Transverse colon (tissue), 3 donors: ENCODE measurements at regions not wholly inside any gene's neighbourhood (a gene's known extent, or its start where the extent isn't known, plus 50 kb on each side); places are given as distances from the start of the nearest gene placed in this dataset.

Experiments used
- CTCF ChIP-seq, 5 experiments: fragments of 200-600 bp in 3 of 5; fragments of 450-650 bp in 2 of 5; sonication (generic) in 3 of 5; IDR thresholded peaks; 1 replicate in 2 of 5; 2 replicates in 3 of 5; pipeline ENCODE4 v1.5.1; 2016 to 2017; ENCODE audit warnings: antibody characterized with exemption in 5 of 5, inconsistent platforms in 3 of 5, mild to moderate bottlenecking in 2 of 5, moderate library complexity in 1 of 5
- EP300 ChIP-seq: sonication (generic); formaldehyde crosslinking; IDR thresholded peaks from one replicate; pipeline ENCODE4 v1.6.1; 2017; ENCODE audit warnings: antibody characterized with exemption, low read depth

DNA sequence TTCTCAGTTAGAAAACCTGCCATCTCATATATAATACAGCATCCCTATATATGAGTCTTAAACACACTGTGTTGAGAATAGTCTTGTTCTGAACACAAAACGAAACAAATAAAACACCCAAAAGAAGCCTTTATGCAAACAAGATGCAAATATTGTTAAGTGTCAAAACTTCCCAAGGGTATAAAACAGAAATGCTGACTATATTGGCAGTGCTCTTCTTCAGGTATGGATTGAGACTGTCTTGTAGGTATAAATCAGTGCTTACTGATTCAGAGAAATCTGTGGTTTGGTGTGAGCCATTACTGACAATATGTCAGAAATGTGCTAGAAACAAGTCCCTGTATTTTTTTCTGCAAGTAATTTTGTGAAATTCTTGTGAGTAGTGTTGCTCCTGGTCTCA lies 82.8 kb upstream of the CTSO start:
- no peak for TF ChIP-seq CTCF (IDR thresholded peaks at IDR 0.05)
- TF ChIP-seq EP300 = no peak
